ENCODE measurements at regions not wholly inside any gene's neighbourhood (a gene's known extent, or its start where the extent isn't known, plus 50 kb on each side); places are given as distances from the start of the nearest gene placed in this dataset.

DNA sequence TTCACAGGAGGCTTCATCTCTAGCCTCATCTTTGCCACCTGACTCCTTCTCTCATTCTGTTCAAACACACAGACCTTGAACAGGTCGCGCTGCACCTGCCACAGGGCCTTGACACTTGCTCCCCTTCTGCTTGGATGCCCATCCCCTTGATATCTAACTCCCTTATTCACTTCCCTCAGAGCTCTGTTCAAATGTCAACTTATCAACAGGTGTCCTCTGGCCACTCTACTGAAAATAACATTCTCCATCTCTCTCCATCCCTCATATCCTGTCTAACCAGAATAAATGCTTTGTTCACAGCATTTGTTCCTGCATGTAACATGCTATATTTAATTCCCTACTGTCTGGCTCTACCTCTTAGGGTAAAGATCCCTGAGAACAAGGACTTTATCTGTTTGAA lies 67.2 kb upstream of the DRD2 start:
- no peaks in the 10 kb centered on the region for H3K9me3 ChIP-seq (replicated peaks)
- H3K27me3 ChIP-seq (ENCODE audit: low read depth) = peaks cover 18% of the 10 kb centered on the region
- no peak for TF ChIP-seq CTCF (IDR thresholded peaks at IDR 0.05; ENCODE audit: borderline replicate concordance)
- H3K36me3 ChIP-seq = no peaks in the 10 kb centered on the region
- H3K4me3 ChIP-seq = no peak overlapping the region
- intact Hi-C loops (cut with micrococcal nuclease) = no loop called here
- H3K27ac ChIP-seq (replicated peaks) = no peak overlapping the region
- no peaks in the 10 kb centered on the region for H3K4me1 ChIP-seq
- no peak for DNase-seq

- Histone ChIP-seq H3K27me3 (ENCODE audit: low read depth) (peaks cover 13% of the 10 kb centered on the region), H3K4me3 (no peak overlapping the region), H3K36me3 (no peaks in the 10 kb centered on the region), H3K9me3 (replicated peaks) (no peaks in the 10 kb centered on the region), H3K4me1 (no peaks in the 10 kb centered on the region), H3K27ac (replicated peaks) (no peak overlapping the region)
- DNase-seq = no peak
- intact Hi-C loops (cut with micrococcal nuclease) = no loop called here
- TF ChIP-seq CTCF (IDR thresholded peaks at IDR 0.05; ENCODE audit: borderline replicate concordance) = no peak
Observed at GRCh38 chr11:113540416-113541330, 65.5 kb upstream of the DRD2 start.

- intact Hi-C loops (cut with micrococcal nuclease) = no loop called here
- H3K9me3 ChIP-seq (replicated peaks) = no peaks in the 10 kb centered on the region
- peaks cover 20% of the 10 kb centered on the region for H3K27me3 ChIP-seq (ENCODE audit: low read depth)
- no peak overlapping the region for H3K27ac ChIP-seq (replicated peaks)
- no peak for TF ChIP-seq CTCF (IDR thresholded peaks at IDR 0.05; ENCODE audit: borderline replicate concordance)
- H3K36me3 ChIP-seq = no peaks in the 10 kb centered on the region
- no peaks in the 10 kb centered on the region for H3K4me1 ChIP-seq
- no peak for DNase-seq
- no peak overlapping the region for H3K4me3 ChIP-seq
Observed at GRCh38 chr11:113538451-113539412, 63.5 kb upstream of the DRD2 start.

GRCh38 chr11:113534625-113535024 lies 59.4 kb upstream of the DRD2 start:
- no peak for TF ChIP-seq CTCF (IDR thresholded peaks at IDR 0.05; ENCODE audit: borderline replicate concordance)
- no peaks in the 10 kb centered on the region for H3K9me3 ChIP-seq (replicated peaks)
- intact Hi-C loops (cut with micrococcal nuclease) = loop anchor here (5.0 kb wide), 1 partner anchor 227 kb away; no protein-coding TSS in a partner anchor
- no peak overlapping the region for H3K4me3 ChIP-seq
- H3K27me3 ChIP-seq (ENCODE audit: low read depth) = peaks cover 39% of the 10 kb centered on the region
- H3K36me3 ChIP-seq = no peaks in the 10 kb centered on the region
- no peaks in the 10 kb centered on the region for H3K4me1 ChIP-seq
- no peak for DNase-seq
- H3K27ac ChIP-seq (replicated peaks) = no peak overlapping the region

DNA sequence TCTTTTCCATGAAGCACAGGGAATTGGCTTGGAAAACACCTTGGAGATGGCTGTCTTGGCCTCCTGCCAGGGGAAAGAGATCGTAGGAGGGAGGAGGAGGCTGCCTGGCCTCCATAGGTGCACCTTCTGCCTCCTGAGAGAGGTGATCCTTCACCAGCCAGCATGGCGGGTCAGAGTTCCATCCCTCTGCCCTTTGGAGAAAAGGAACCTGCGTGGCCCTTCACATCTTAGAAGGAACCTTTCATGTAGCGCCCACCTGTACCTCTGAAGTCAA lies 58.2 kb upstream of the DRD2 start:
- H3K9me3 ChIP-seq (replicated peaks) = no peaks in the 10 kb centered on the region
- H3K36me3 ChIP-seq = no peaks in the 10 kb centered on the region
- intact Hi-C loops (cut with micrococcal nuclease) = loop anchor here (5.0 kb wide), 1 partner anchor 226 kb away; no protein-coding TSS in a partner anchor
- H3K27ac ChIP-seq (replicated peaks) = no peak overlapping the region
- DNase-seq = no peak
- no peak overlapping the region for H3K4me3 ChIP-seq
- H3K4me1 ChIP-seq = no peaks in the 10 kb centered on the region
- no peak for TF ChIP-seq CTCF (IDR thresholded peaks at IDR 0.05; ENCODE audit: borderline replicate concordance)
- peaks cover 34% of the 10 kb centered on the region for H3K27me3 ChIP-seq (ENCODE audit: low read depth)

Data from left ventricle myocardium inferior (tissue), 1 donor.